Peyer's patch (tissue), 4 donors: ENCODE measurements at regions not wholly inside any gene's neighbourhood (a gene's known extent, or its start where the extent isn't known, plus 50 kb on each side); places are given as distances from the start of the nearest gene placed in this dataset.
"Not testable (repeated sequence)": the region's sequence is repeated elsewhere in the genome, so short reads cannot be mapped to it uniquely, and the experiment has no call there.

Experiments used
- POLR2A ChIP-seq, 2 donors: fragments of 450-650 bp; IDR thresholded peaks; one replicate each; pipeline ENCODE4 v1.5.1; 2017; ENCODE audit warnings: antibody characterized with exemption in 2 of 2, mild to moderate bottlenecking in 2 of 2, moderate library complexity in 2 of 2
- TF ChIP-seq, protein P1 (sequence below), 6 experiments: fragments of 450-650 bp in 4 of 6; fragments of 200-600 bp in 2 of 6; sonication (generic) in 1 of 6; IDR thresholded peaks; one replicate each; pipeline ENCODE4 v1.5.1; 2017 to 2019; ENCODE audit warnings: antibody characterized with exemption in 6 of 6, mild to moderate bottlenecking in 3 of 6, moderate library complexity in 1 of 6

DNA sequence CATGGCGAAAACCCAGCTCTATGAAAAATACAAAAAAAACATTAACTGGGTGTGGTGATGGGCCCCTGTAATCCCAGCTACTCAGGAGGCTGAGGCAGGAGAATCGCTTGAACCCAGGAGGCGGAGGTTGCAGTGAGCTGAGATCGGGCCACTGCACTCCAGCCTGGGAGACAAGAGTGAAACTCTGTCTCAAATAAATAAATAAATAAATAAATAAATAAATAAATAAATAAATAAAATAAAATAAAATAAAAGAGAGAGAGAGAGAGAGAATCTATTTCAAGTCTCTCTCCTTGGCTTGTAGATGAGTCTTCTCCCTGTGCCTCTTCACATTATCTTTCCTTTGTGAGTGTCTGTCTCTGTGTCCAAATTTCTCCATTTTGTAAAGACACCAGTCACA lies 442.6 kb upstream of the PROX1 start:
- not testable (repeated sequence) for TF ChIP-seq POLR2A (IDR thresholded peaks at IDR 0.05)
- TF ChIP-seq, protein P1, sequence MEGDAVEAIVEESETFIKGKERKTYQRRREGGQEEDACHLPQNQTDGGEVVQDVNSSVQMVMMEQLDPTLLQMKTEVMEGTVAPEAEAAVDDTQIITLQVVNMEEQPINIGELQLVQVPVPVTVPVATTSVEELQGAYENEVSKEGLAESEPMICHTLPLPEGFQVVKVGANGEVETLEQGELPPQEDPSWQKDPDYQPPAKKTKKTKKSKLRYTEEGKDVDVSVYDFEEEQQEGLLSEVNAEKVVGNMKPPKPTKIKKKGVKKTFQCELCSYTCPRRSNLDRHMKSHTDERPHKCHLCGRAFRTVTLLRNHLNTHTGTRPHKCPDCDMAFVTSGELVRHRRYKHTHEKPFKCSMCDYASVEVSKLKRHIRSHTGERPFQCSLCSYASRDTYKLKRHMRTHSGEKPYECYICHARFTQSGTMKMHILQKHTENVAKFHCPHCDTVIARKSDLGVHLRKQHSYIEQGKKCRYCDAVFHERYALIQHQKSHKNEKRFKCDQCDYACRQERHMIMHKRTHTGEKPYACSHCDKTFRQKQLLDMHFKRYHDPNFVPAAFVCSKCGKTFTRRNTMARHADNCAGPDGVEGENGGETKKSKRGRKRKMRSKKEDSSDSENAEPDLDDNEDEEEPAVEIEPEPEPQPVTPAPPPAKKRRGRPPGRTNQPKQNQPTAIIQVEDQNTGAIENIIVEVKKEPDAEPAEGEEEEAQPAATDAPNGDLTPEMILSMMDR (IDR thresholded peaks at IDR 0.05), result not testable (repeated sequence)
